ENCODE measurements at regions not wholly inside any gene's neighbourhood (a gene's known extent, or its start where the extent isn't known, plus 50 kb on each side); places are given as distances from the start of the nearest gene placed in this dataset.

DNA sequence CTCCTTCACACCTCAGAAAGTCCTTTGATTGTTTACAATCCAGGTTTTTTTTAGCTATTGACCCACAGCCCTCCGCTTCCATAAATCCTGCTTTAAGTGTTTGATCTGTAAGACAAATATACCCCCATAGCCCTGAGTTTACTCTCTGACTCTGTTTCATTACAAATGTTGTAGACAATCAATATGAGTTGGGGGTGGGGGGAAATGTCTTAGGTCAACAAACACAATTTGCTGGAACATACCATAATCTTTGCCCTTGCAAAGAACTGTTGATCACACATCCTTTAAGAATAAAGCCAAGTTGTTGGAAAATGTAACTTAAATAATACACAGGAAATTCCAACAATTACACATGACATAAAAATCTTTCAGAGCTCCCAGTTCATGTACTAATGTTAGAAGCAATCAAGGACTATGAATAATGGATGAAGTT is 301.8 kb upstream of the SEMA6D start:
- TF ChIP-seq POLR2AphosphoS5 (IDR thresholded peaks at IDR 0.05; ENCODE audit: low read depth, low read length): no peak
- TF ChIP-seq, protein P1, sequence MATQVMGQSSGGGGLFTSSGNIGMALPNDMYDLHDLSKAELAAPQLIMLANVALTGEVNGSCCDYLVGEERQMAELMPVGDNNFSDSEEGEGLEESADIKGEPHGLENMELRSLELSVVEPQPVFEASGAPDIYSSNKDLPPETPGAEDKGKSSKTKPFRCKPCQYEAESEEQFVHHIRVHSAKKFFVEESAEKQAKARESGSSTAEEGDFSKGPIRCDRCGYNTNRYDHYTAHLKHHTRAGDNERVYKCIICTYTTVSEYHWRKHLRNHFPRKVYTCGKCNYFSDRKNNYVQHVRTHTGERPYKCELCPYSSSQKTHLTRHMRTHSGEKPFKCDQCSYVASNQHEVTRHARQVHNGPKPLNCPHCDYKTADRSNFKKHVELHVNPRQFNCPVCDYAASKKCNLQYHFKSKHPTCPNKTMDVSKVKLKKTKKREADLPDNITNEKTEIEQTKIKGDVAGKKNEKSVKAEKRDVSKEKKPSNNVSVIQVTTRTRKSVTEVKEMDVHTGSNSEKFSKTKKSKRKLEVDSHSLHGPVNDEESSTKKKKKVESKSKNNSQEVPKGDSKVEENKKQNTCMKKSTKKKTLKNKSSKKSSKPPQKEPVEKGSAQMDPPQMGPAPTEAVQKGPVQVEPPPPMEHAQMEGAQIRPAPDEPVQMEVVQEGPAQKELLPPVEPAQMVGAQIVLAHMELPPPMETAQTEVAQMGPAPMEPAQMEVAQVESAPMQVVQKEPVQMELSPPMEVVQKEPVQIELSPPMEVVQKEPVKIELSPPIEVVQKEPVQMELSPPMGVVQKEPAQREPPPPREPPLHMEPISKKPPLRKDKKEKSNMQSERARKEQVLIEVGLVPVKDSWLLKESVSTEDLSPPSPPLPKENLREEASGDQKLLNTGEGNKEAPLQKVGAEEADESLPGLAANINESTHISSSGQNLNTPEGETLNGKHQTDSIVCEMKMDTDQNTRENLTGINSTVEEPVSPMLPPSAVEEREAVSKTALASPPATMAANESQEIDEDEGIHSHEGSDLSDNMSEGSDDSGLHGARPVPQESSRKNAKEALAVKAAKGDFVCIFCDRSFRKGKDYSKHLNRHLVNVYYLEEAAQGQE (IDR thresholded peaks at IDR 0.05; ENCODE audit: insufficient read depth in 1 of 2, low read depth in 2 of 2, low read length in 2 of 2): no peak
- no peak for TF ChIP-seq TAF1 (IDR thresholded peaks at IDR 0.05; ENCODE audit: borderline replicate concordance, insufficient read depth, low read length)
- no peak for TF ChIP-seq SIN3A (IDR thresholded peaks at IDR 0.05; ENCODE audit: borderline replicate concordance, insufficient read depth, low read length)
- no peak for TF ChIP-seq FOXP2 (optimal IDR thresholded peaks at IDR 0.05; ENCODE audit: borderline replicate concordance, extremely low read depth, extremely low read length, insufficient read depth)

DNA sequence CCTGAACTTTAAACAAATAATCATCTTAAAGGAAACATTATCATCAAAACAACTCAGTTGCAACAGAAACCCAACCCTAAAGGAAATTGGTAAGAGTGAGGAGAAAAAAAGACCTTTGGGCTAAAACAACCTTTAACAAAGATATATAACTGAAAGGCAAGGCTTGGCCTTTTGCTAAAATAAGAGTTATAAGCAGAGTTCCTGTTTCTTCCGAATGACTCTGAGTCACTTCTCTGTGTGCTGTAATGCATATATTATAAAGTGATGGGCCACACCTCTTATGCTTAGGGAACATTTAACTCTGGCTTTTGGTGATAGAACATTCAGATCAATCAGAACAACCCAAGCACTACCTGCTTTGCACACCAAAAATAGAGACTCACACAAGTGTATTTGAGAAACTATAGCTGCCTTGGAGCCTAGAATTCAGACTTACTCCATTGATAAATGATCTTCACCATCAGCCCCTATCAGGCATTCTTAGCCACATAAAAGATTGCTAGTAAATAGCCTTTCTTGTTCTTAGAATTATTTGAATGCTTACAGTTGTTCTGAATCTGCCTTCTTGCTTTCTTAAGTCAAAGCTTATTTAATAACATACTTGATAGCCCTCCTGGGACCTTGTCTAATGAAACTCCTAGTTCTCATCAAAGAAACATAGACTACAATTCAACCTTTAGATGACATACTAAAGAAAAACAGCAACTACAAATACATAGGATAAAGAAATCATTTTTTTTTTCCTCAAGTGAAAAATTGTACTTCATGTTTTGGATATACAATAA is 294.2 kb upstream of the SEMA6D start:
- TF ChIP-seq, protein P1 (IDR thresholded peaks at IDR 0.05; ENCODE audit: insufficient read depth in 1 of 2, low read depth in 2 of 2, low read length in 2 of 2): no peak
- TF ChIP-seq FOXP2 (optimal IDR thresholded peaks at IDR 0.05; ENCODE audit: borderline replicate concordance, extremely low read depth, extremely low read length, insufficient read depth) (no peak), SIN3A (IDR thresholded peaks at IDR 0.05; ENCODE audit: borderline replicate concordance, insufficient read depth, low read length) (no peak)

DNA sequence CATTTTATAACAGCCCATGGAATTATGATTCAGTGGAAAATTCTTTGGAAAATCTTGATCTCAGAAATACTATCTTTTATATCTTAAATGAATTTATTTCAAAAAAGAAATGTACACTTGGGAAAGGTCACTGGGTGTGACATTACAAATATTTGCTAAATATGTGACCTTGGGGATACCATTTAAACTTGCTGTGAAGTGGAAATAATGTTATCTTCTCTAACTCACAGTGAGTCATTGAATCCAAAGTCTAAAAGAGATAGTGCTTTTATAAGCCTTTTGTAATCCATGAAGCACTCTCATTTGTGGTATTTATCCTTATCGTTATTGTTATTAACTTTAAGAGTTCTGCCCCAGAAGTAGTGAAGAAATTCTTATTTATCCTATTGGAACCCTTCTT is 289.8 kb upstream of the SEMA6D start:
- TF ChIP-seq FOXP2 (optimal IDR thresholded peaks at IDR 0.05; ENCODE audit: borderline replicate concordance, extremely low read depth, extremely low read length, insufficient read depth) (no peak), SIN3A (IDR thresholded peaks at IDR 0.05; ENCODE audit: borderline replicate concordance, insufficient read depth, low read length) (no peak), POLR2AphosphoS5 (IDR thresholded peaks at IDR 0.05; ENCODE audit: low read depth, low read length) (no peak), TAF1 (IDR thresholded peaks at IDR 0.05; ENCODE audit: borderline replicate concordance, insufficient read depth, low read length) (no peak)
- TF ChIP-seq, protein P1 (IDR thresholded peaks at IDR 0.05; ENCODE audit: insufficient read depth in 1 of 2, low read depth in 2 of 2, low read length in 2 of 2): no peak

DNA sequence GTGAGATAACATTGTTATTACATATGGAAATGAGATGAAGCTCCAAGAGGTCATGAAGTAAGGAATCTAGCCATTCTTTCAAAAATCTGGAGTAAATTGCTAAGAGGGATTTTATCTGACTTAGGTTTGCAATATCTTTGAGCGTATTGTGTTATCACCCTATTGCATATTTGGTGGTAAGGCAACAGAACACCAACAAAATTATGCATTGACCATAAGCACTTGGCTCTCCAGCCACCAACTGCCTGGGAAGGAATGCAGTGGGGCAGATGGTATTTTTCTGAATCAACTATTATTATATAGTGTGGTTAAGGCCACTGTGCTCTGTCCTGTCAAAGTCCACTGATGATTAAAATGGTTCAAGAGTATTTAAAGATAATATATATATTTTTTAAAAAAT is 287.9 kb upstream of the SEMA6D start:
- TF ChIP-seq FOXP2 (optimal IDR thresholded peaks at IDR 0.05; ENCODE audit: borderline replicate concordance, extremely low read depth, extremely low read length, insufficient read depth) (no peak), SIN3A (IDR thresholded peaks at IDR 0.05; ENCODE audit: borderline replicate concordance, insufficient read depth, low read length) (no peak), POLR2AphosphoS5 (IDR thresholded peaks at IDR 0.05; ENCODE audit: low read depth, low read length) (no peak)

DNA sequence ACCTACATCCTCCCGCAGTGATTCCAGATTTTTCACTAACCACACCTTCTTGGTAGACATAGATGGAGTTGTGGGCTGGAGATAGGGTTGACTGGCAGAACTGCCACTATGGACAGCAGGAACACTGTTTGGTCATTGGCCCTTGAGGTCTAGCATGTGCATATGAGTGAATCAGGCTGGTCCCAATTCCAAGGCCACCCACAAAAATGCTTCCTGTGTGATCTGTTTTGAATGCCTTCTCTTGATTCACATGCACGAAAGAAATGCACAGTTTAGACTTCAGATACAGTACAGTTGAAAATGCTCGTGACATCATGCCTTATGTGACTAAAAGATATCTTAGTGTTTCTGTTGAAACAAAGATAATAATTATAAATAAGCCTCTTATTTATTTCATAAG is 285.8 kb upstream of the SEMA6D start:
- TF ChIP-seq SIN3A (IDR thresholded peaks at IDR 0.05; ENCODE audit: borderline replicate concordance, insufficient read depth, low read length) (no peak), FOXP2 (optimal IDR thresholded peaks at IDR 0.05; ENCODE audit: borderline replicate concordance, extremely low read depth, extremely low read length, insufficient read depth) (no peak)

DNA sequence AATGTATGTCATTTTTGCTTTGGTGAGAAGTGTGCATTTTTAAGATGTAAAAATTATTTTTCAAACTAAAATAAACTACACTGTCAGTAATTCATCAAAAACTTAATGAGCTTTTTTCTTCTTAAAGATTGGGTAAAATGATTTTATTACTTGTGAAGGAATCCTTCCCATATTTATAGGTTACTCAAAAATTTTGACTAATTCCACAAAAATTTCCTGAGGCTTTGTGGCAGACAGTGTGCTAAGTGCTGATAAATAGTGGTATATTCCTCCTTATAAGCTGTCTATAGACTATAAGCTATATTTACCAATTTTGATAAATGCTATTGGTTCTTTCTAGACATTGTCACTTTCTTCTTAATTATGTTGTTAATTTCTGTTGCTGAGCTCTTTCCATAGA is 284.5 kb upstream of the SEMA6D start:
- TF ChIP-seq SIN3A (IDR thresholded peaks at IDR 0.05; ENCODE audit: borderline replicate concordance, insufficient read depth, low read length) (no peak), TAF1 (IDR thresholded peaks at IDR 0.05; ENCODE audit: borderline replicate concordance, insufficient read depth, low read length) (no peak), POLR2AphosphoS5 (IDR thresholded peaks at IDR 0.05; ENCODE audit: low read depth, low read length) (no peak)
- TF ChIP-seq, protein P1 (IDR thresholded peaks at IDR 0.05; ENCODE audit: insufficient read depth in 1 of 2, low read depth in 2 of 2, low read length in 2 of 2): no peak
